Neural cell (in vitro differentiated cells): ENCODE measurements at regions not wholly inside any gene's neighbourhood (a gene's known extent, or its start where the extent isn't known, plus 50 kb on each side); places are given as distances from the start of the nearest gene placed in this dataset.

Experiments
- CTCF ChIP-seq: fragments of 450-650 bp; IDR thresholded peaks from 2 replicates; pipeline ENCODE4 v1.5.1; 2014; ENCODE audit warnings: antibody characterized with exemption, mild to moderate bottlenecking, moderate library complexity; ENCODE audit not compliant: poor library complexity, severe bottlenecking
- EP300 ChIP-seq: fragments of 450-650 bp; conservative IDR thresholded peaks from 2 replicates; pipeline ENCODE4 v1.6.1; 2014; ENCODE audit warnings: antibody characterized with exemption, mild to moderate bottlenecking, moderate library complexity; ENCODE audit not compliant: poor library complexity, severe bottlenecking
- EZH2 ChIP-seq: fragments of 200-600, 300-800 bp; shearing (Covaris generic), sonication (generic); IDR thresholded peaks from 2 replicates; pipeline ENCODE4 v1.6.1; 2014; ENCODE audit warnings: antibody characterized with exemption, low read length, borderline replicate concordance, mild to moderate bottlenecking; ENCODE audit not compliant: insufficient read depth, poor library complexity, severe bottlenecking
- POLR2AphosphoS5 ChIP-seq: IDR thresholded peaks from 2 replicates; pipeline ENCODE4 v1.6.1; 2012

- TF ChIP-seq CTCF (no peak), EP300 (no peak), POLR2AphosphoS5 (no peak), EZH2 (no peak)
Observed at GRCh38 chr3:78253860-78254259, 1214.0 kb downstream of the ROBO2 start.
